Right ventricle myocardium superior (tissue), 1 donor: ENCODE measurements at regions not wholly inside any gene's neighbourhood (a gene's known extent, or its start where the extent isn't known, plus 50 kb on each side); places are given as distances from the start of the nearest gene placed in this dataset.
"Not testable (repeated sequence)": the region's sequence is repeated elsewhere in the genome, so short reads cannot be mapped to it uniquely, and the experiment has no call there.

Source experiments
- ATAC-seq: fragments of 200-7000 bp; cut with Tn5 transposase; one replicate; pipeline ENCODE4 v1.9.1; 2020; ENCODE audit warnings: mild to moderate bottlenecking; ENCODE audit not compliant: poor library complexity
- DNase-seq: peaks from one replicate; pipeline ENCODE4 v3.0.0-alpha.2; 2020
- intact Hi-C: fragments of 100-400 bp; cut with DNase I; formaldehyde crosslinking; loops from one replicate; pipeline ENCODE4 v1.11.2; 2022
- donor health status: DM: no; HTN: yes; CAD: no; lungs with severe emphysema.

GRCh38 chr2:222024932-222025880 lies 273.6 kb downstream of the PAX3 start:
- intact Hi-C loops: no loop called here
- ATAC-seq (peak; percentile 58), DNase-seq (no peak)

DNA sequence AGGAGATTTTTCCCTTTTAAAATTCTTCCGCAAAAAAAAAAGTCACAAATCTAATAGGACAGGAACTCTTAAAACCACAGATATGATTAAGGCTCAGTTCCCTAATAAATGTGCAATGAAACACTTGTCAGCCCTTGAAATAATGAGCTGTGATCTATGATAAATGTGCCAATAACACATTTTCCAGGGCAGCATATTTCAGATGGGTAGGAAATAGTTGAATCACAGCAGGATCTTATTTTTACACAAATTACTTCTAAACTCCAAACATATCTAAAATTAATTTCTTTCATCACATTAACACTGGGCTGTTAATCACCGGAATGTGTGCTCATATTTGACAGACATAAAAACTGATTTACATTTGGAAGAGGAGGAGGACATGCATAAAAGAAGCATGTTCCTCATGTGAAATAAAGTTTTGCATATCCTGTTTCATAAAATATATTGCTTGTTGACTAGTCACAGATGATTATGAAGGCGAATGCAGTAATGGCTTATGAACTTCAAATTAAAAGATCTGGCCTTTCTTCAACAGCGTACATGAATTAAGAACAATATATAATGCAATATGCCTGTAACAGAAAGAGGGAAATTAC lies 281.4 kb downstream of the PAX3 start:
- DNase-seq: no peak
- intact Hi-C loops: no loop called here
- ATAC-seq: no peak

DNA sequence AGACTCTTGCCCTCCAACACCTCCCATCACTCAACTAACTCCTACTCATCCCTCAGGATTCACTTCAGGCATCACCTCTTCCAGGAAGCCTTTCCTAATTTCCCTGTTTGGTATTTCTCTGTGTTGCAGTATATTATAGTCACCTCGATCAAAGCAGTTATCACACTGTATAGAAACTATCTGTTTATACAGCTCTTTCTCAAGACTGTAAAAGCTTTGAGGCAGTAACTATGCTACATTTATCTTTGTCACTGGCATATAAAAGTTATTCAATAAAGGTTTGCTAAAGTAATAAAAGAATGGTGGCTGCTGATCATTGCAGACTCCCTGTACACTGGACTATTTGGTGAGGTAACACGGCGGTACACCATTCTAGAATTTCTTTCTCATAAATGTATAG lies 284.9 kb downstream of the PAX3 start:
- intact Hi-C loops: no loop called here
- no peak for DNase-seq
- ATAC-seq: no peak

GRCh38 chr2:222000326-222000725 lies 298.5 kb downstream of the PAX3 start:
- ATAC-seq: no peak
- intact Hi-C loops: no loop called here
- no peak for DNase-seq

GRCh38 chr2:221999717-222000116 lies 299.1 kb downstream of the PAX3 start:
- intact Hi-C loops: no loop called here
- DNase-seq (no peak), ATAC-seq (no peak)

DNA sequence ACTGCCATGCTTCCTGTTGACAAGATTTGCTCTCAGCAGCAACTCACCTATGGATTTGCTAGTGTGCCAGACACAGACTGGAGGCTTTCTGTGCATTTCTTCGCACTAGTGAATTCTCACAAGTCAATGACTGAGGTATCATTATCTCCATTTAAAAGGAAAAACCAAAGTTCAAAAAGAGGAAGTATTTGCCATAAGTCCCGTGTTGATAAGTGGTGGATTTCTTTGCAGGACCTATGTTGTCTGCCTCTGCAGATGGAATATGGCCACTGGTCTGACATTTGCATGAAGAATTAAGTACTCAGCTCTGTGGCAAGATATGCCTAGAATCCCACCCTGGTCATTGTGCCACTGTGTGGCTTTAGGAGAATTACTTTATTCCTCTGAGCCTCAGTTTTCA lies 299.6 kb downstream of the PAX3 start:
- intact Hi-C loops: no loop called here
- ATAC-seq: no peak
- no peak for DNase-seq

- ATAC-seq (no peak), DNase-seq (no peak)
- intact Hi-C loops: no loop called here
These were observed 301.1 kb downstream of the PAX3 start for GRCh38 chr2:221997683-221998082.

- DNase-seq (no peak), ATAC-seq (no peak)
- intact Hi-C loops: no loop called here
These were observed 301.7 kb downstream of the PAX3 start for GRCh38 chr2:221997100-221997499.

GRCh38 chr2:221994926-221995325 lies 303.9 kb downstream of the PAX3 start:
- intact Hi-C loops: no loop called here
- ATAC-seq: no peak
- no peak for DNase-seq

DNA sequence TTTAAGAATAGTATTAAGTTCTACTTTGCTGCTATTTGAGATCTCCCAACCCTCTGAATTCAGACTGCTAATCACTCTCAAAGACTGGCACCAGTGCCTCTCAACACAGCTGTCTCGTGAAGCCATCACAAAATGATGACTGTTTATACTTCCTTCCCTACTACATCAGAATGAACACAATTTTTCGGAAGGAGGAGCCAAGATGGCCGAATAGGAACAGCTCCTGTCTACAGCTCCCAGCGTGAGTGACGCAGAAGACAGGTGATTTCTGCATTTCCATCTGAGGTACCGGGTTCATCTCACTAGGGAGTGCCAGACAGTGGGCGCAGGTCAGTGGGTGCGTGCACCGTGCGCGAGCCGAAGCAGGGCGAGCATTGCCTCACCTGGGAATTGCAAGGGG lies 314.4 kb downstream of the PAX3 start:
- intact Hi-C loops, DNase-seq, ATAC-seq: not testable (repeated sequence)

GRCh38 chr2:221981912-221982470 lies 316.8 kb downstream of the PAX3 start:
- ATAC-seq (no peak), DNase-seq (no peak)
- intact Hi-C loops: no loop called here

GRCh38 chr2:221975151-221975550 lies 323.6 kb downstream of the PAX3 start:
- DNase-seq (no peak), ATAC-seq (no peak)
- intact Hi-C loops: no loop called here

DNA sequence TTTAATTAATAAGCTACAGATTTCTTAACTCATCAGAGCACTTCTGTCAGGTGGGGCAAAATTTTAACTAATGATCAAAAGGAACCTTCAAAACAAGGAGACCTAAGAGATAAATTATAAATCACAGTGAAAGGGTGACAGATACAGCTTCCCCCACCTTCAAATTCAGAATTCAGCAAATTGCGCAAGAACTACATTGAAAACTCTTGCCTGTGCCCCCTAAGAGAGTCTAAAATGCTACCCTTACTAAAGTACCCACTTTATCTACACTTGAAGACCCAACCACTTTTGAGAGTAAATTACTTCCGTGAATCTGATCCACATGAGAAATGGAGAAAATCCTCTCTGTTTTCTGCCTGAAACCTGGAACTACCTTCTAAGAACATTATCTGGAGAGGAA lies 324.9 kb downstream of the PAX3 start:
- ATAC-seq (no peak), DNase-seq (no peak)
- intact Hi-C loops: no loop called here

- ATAC-seq (no peak), DNase-seq (no peak)
- intact Hi-C loops: no loop called here
These were observed 325.3 kb downstream of the PAX3 start for GRCh38 chr2:221973502-221973901.

- ATAC-seq (no peak), DNase-seq (no peak)
- intact Hi-C loops: no loop called here
These were observed 325.9 kb downstream of the PAX3 start for GRCh38 chr2:221972813-221973478.

- no peak for DNase-seq
- intact Hi-C loops: no loop called here
- ATAC-seq: no peak
These were observed 328.4 kb downstream of the PAX3 start for GRCh38 chr2:221970389-221970788.

GRCh38 chr2:221969830-221970144 lies 329.0 kb downstream of the PAX3 start:
- no peak for DNase-seq
- intact Hi-C loops: no loop called here
- no peak for ATAC-seq

- intact Hi-C loops: no loop called here
- peak; percentile 68 for ATAC-seq
These were observed 329.5 kb downstream of the PAX3 start for GRCh38 chr2:221969087-221969829.

DNA sequence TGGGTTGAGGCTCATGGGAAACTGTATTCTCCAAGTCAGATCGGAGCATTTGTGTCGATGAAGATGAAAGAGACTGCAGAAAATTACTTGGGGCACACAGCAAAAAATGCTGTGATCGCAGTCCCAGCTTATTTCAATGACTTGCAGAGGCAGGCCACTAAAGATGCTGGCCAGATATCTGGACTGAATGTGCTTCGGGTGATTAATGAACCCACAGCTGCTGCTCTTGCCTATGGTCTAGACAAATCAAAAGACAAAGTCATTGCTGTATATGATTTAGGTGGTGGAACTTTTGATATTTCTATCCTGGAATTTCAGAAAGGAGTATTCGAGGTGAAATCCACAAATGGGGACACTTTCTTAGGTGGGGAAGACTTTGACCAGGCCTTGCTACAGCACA lies 336.6 kb downstream of the PAX3 start:
- no peak for ATAC-seq
- intact Hi-C loops: no loop called here
- no peak for DNase-seq

More at GRCh38 chr2:221969087-221969829, 329.5 kb downstream of the PAX3 start:
- no peak for DNase-seq
